Right kidney (tissue), 1 donor: ENCODE measurements at regions not wholly inside any gene's neighbourhood (a gene's known extent, or its start where the extent isn't known, plus 50 kb on each side); places are given as distances from the start of the nearest gene placed in this dataset.

Experiments
- DNase-seq: peaks from one replicate; pipeline ENCODE4 v3.0.0-alpha.2; 2016

DNA sequence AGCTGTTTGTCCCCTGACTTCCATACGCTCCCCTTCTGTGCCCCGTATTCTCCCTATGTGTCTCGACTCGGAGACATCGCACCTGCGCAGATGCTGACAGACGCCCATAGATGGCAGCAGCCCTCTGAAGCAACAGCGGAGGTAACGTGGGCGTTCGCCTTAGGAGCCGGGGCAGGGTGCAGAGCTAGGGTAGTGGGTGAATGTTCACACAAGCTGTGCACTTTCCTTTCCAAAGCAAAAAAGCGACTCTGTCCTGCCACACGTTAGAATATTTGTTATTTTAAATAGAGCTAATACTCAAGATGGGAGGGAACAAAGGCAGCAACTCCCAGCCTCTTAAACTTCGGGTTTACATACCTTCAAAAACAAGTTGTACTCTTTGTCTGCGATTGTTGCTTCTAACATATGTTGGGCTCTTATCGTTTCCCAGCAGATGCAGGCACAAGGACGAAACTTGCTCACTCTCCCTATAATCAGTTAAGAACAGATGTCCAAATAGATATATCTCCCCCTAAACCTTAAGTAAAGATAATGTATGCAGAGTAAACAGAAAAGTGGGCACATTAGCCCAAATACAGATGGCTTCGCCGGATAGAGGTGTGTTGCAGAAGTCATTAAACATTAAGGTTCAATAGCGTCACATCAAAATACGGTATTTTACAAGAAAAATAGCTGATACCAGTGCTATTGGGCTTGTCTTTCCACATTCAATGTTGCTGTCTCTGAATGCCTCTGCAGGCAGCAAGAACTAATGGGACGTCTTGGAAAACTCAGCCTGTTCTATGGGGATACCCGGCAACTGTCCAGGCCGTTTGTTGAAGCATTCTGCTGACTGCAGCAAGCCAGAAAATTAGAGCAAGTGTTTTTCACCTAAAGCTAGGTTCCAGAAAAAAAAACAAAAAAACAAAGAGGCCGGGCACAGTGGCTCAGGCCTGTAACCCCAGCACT lies 340.3 kb upstream of the PRKCQ start:
- peak; percentile 48 for DNase-seq

DNA sequence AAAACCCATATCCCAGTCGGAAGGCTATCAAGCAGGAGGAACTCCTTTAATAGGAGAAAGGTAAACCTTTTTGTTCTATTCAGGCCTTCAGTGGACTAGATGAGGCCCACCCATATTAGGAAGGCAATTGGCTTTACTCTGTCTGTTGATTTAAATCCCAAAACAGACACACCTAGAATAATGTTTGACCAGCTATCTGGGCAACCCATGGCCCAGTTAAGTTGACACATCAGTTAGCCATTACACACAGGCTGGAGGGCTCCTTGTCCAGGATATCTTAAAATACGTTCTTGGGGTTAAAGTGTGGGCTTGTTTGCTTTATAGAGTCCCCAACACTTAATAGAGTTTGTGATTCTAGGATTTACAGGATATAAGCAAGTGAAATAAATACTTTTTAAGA lies 339.0 kb upstream of the PRKCQ start:
- DNase-seq = no peak

DNA sequence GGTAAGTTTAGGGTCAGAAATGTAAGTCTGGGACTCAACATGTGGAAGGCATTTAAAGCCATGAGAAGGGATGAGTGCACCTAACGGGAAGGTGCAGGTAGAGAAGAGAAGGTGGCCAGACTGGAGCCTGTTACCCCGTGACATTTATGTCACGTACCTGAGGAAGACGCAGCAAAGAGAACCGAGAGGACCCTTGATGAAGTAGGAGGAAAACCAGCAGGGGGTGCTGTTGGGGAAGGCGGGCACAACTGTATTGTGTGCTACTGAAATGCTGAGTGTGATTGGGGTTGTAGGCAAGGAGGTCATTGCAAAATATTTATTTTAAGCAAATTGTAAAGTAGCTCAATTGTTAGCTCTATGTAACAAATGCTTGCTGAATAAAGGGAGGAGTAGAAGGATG lies 338.2 kb upstream of the PRKCQ start:
- no peak for DNase-seq

DNA sequence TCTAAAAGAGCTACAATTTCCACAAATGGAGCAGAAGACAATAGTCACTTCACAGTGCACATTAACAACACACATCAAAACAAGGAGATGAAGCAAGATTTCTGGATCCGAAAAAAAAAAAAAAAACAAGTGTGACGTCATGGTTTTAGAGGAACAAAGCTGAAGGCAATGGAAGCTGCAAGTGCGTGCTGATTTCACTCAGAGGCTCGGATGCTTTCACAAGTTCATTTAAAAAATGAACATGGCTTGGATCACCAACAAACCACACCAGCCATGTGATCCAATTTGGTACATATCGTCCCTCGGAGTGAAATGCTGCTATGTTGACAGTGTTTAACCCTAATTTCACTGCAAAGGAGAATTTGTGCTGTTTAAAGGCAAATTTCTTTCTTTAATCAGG lies 337.0 kb upstream of the PRKCQ start:
- no peak for DNase-seq

DNA sequence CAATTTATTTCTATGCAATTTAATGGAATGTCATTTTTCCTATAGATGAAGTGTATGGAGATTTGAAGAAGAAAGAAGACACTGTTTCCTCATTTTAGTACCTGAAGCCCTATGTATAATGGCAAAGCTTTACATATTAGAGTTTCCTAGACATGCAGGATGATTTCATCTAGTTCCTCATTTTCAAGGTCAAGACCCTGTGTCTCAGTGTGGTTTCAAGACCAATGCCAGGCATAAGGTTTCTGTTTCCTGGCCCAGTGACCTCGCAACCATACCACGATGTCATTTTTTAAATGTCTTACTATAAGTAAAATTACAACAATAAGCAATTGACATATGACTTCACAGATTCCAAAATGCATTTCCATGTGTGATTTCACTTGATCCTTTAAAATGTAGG lies 336.5 kb upstream of the PRKCQ start:
- no peak for DNase-seq

DNA sequence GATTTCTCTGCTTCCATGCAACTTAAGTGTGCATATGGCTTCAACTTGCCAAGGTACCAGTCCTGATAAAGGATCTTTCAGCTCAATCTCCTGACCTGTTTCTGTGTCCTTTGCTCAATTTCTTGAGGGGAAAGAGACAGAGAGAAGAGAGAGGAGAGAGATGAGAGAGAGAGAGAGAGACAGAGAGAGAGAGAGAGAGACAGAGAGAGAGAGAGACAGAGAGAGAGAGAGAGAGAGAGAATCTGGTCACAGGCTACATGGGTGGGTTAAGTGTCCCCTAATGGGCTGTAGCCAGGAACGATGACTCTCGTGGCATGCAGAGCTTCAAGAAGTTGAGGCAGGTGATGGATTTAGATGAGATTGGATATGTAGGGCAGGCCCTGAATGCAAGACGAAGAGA lies 335.2 kb upstream of the PRKCQ start:
- DNase-seq = no peak

DNA sequence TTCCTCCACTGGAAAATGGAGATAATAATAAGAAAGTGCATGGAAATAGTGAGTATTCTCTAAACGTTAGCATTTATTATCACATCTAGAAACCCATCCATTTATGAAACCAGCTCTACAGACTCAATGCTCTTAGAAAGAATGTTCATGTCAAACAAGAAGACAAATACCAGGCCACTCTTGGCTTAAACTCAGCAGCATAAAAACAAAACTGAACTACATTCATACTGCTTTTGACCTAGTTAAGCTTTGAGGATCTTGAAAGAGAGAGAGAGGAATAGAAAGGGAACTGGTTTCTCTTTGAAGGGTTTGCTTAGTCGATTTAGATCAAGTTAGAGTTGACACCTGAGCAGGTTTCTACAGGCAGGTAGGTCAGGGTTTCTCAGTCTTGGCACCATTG lies 332.9 kb upstream of the PRKCQ start:
- DNase-seq = no peak

DNA sequence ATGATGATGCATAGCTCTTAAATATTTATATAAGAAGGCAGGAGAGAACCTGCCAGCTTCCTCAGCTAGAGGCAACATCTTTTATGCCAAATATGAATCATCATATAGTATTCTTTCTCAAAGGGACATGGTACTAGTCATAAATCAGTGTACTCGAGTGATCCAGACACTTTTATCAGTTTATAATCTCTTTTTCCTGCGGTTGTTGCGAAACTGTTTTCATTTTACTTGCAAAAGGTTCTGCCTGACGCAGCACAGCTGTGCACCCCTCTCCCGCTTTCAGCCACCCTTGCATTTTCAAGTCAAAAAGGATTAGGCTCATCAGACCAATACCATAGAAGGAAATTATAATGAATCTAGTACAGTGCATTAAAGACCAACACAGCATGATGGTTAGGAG lies 332.3 kb upstream of the PRKCQ start:
- no peak for DNase-seq

DNA sequence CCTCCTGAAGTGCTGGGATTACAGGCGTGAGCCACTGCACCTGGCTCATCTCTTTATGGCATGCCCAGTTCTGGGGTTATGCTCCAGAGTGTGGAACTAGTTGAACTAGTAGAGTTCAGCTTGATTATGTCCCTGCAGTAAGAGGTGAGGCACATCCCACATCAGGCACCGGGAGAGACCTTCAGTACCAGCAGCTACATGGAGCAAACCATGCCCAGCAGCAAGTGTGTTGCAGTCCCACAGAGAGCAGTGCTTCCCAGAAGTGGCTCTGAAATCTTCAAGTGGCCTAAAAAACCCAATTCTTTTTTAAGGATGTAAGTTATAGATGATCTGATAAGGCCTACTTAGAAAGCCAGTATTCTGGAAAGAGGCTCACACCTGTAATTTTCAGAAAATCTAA lies 331.9 kb upstream of the PRKCQ start:
- DNase-seq = no peak

DNA sequence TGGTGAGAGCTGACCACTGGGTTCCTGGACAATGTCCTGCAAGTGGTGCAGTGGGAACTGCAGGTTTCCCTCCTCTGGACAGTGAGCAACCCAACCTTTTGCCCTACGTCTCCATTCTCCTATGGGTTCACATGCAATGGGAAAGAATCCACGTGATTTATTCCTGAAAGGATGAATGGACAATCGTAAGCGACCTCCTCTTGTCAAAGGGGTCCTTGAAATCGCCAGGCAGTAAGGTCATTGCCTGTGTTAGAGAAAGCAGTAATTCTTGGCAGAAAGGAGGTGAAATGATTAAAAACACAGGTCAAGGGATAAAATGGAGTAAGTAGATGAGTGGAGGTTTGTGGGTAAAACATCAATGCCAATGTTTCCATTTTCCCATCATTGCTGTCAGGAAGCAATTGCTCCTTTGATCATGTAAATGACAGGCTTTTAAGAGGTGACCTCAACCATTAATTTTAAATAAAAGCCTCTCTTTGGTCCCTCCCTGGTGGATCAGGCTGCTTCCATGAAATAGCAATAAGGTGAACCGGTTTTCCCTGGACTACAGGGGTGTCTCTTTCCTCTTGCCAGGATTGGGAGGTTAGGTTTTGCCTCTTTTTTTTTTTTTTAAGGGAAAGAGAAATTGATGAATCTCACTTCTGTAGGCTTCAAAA lies 330.0 kb upstream of the PRKCQ start:
- no peak for DNase-seq

DNA sequence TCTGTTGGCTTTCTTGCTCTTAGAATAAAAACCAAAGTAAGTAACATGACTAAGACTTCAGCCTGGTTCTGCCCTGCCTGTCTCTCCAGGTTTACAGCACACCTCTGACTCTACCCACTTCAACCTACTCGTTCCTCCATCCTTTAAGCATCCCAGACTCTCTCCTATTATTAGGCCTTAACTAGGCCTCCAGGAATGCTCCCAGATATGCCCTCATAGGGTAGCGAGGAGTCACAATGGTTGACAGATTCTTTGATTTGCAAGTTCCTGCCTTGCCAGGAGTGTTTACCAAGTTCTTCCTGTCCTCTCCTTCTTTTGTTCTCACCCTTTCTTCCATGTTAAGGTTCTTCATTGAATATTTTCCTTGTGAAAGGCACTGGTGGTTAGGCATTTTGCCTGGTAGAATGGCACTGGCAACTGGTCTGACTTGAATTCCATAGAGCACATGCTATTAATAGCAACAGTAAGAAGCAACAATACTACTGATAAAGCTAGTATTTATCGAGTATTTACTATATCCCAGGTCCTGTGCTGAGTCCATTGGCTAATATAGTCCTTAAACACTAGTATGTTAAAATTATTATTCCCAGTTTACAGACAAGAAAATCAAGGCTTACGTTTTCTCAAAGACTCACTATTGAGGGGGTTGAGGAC lies 327.9 kb upstream of the PRKCQ start:
- no peak for DNase-seq

DNA sequence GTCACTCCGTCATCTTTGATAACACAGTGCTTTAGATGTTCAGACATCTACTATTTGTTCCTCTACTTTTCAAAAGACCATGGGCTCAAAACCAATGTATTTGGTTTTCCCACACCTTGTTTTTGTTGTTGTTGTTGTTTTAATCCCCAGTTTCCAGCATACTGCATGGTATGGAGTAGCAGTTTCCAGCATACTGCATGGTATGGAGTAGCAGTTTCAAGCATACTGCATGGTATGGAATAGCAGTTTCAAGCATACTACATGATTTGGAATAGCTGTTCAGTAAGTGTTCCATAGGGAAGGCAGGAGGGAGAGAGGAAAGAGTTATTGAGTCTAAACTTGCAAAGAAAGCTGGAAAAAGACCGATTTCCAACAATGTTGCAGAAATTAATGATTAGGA lies 314.3 kb upstream of the PRKCQ start:
- DNase-seq = no peak

DNA sequence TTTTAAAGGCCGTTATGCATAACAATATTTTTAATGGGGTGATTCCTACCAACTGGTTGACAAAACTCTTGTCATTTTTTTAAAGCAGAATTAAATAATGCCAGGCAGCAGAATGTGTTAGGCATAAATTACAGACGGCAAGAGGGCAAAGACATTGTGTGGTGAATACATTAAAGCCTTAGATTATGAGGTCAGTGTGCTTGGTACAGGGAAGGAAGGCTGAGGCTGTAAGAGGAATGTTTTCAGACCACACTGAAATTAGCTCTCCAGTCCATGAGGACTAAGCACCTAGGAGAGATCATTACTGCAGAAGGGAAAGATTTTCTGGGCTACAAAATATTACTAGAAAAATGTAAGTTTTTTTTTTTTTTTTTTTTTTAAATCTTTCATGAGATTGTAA lies 312.8 kb upstream of the PRKCQ start:
- no peak for DNase-seq

DNA sequence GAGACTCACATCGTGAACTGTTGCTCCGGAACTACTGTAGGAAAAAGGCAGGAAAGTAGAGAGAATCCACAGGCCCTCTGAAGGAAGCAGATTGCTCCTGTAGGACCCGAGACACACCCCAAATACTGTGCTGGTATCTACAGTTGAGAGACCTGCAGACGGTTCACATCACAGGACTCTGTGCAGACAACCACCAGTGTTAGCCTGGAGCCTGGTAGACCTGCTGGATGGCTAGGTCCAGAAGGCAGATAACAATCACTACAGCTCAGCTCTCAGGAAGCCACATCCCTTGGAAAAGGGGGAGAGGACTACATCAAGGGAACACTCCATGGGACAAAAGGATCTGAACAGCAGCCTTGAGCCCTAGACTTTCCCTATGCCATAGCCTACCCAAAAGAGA lies 311.8 kb upstream of the PRKCQ start:
- no peak for DNase-seq

DNA sequence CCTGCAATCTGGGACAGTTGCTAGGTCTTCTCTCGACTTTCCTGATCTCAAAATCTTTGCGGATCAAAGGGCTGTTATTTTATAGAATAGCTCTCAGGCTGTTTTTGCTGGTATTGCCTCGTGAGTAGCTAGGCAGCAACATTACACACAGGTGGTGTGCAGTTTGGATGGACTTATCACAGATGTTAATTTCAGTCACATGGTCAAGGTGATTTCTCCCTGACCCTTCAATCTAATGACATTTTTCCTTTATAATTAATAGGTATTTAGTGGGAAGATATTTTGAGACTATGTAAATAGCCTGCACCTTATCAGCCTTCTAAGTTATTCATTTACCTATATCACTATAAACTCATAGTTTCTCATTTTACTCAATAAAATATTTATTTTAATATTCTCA lies 309.6 kb upstream of the PRKCQ start:
- DNase-seq = no peak

DNA sequence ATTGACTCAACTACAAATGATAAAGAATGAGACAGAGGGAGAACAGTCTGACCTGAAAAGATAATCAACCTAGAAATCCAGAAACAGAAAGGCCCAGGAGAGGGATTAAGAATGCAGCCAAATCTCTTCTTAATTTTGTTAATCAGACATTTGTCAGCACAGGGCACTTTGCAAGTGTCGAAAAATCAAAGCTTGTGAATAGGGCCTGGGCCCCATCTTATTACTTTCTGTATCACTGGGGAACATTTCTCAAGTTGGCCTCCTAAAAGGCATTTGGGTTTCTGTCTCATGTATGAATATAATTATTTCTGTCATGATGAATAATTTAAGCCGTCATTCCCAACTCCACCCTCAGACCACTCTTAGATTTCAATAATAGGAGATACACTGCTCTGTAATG lies 308.4 kb upstream of the PRKCQ start:
- DNase-seq = no peak

DNA sequence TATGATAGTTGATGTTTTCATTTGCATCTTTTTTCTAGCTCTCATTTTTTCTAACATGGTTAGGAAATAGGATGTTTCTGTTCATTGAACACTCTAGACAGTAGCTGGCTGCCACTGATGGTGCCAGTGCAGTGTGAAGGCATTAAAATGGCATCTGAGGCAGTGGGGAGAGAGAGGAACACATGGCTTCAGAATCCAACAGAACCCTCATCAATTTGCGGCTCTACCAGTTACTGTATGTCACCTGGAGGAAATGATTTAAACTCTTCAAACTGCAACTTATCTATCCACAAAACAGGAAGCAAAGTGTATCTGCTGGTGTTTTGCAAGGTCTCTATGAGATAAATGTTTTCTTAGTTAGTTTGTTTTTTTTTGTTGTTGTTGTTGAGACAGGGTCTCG lies 305.2 kb upstream of the PRKCQ start:
- no peak for DNase-seq

DNA sequence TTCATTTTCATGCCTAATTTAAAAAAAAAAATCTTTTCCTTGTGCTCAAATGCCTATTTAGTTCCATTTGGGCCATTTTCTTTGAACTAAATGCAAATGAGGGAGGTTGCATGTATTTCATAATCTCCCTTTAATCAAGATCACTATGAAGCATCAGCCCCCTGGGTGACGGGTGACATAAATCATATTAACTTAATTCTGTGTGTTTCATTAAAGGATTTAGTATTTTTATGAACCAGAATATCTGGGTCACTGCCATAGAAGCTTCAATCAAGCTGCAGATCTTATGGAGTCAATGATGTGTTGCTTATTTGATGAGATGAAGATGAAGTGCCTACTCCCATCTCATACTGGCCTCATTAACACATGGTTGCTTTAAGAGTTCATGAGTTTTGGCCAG lies 301.9 kb upstream of the PRKCQ start:
- no peak for DNase-seq

DNA sequence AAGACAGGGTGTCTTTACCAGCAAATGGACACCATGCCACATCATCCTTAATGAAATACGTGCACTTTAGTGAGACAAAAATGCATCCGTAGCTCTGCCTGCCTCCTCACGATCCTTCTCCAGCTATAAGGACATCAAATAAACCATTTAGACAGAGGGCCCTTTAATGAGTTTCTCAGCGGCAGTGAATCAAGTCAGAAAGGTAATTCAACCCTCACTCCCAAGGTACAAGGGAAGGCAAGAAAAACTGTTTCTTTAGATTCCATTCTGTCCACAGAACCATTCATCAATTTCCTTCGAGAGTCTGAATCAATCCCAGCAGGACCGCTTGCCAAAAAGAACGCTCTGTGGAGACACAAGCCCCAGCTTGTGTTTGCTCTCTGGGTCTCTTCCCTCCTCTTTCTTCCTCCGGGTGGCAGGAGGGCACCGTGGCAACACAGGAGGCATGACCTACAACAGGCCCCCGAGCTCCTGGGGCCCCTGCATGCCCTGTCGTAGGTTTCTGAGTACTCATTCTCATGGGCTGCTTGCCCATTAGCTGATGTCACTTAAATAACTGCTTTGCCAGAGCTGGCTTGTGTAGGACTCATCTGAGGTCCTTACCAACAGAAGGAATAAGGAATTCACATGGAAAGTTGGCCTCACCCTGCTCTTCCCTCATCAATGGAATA lies 297.8 kb upstream of the PRKCQ start:
- peak; percentile 31 for DNase-seq

DNA sequence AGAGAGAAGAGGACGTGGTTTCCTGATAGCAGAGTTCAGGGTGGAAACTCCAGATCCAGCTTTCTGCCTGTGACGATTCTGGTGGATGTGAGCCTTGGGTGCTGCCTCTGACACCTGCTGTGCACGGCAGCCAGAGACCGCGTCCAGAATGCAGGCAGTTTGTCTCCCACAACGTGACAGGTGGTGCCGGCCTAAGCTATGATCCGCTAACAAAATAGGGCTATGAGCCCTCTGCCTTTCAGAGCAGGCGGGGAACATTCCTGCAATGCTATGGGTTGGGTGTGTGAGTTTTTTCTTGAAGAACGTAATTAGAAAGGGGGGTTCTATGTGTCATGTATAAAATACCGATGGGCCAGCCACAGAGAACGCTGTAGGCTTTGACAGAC lies 297.3 kb upstream of the PRKCQ start:
- peak; percentile 32 for DNase-seq

DNA sequence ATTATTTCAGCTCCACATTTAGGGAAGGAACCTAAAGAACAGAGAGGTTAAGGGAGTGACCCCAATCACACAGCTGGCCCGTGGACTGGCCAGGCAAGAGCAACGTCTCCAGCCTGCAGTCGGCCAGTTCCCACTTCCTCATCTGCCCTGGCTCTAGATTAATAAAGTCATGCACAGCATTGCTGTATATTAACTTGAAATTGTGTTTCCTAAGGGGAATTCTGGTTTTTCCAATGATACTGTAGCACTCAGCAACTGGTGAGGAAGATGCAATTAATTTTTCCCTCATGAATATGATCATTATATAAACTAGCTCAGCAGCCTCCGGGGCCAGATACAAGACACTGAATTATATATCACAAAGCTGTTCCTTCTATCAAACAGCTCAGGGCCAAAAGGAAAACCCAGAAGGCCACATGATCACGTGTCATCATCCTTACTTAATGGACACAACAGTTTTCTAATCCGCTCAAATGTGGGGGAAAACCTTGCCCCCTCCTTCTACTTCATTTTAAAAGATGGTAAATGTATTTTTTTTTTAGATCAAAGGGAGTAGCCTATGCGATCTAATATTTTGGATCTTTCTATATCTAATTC lies 295.3 kb upstream of the PRKCQ start:
- no peak for DNase-seq

DNA sequence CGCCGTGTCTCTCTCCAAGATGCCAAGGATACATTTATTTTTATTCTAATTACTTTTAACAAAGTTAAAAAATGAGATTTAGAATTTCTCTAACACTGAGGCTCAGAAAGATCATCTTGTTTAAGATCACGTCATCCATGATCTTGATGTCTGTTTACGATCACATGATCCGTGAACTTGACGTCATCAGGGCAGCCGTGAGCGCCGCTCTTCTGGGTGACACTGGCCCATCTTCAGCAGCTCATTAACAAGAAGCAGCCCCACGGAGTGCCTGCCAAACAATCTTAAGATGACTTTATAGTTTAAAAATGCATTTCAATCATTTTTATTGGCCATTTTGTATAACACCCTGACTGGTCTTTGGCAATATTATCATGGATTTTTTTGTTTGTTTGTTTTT lies 291.1 kb upstream of the PRKCQ start:
- DNase-seq = no peak
